Islet of Langerhans (tissue), 1 donor: ENCODE measurements at regions not wholly inside any gene's neighbourhood (a gene's known extent, or its start where the extent isn't known, plus 50 kb on each side); places are given as distances from the start of the nearest gene placed in this dataset.

Experiments
- FAIRE-seq: peaks from one replicate; lab custom pipeline; 2011; peaks lifted over from hg19 to GRCh38; lab: Jason Lieb, UNC

GRCh38 chr13:74000876-74001275 is 133.3 kb downstream of the KLF12 start:
- FAIRE-seq: no peak

- no peak for FAIRE-seq
Observed at GRCh38 chr13:73998631-73999030, 135.6 kb downstream of the KLF12 start.

- FAIRE-seq: no peak
Observed at GRCh38 chr13:73997964-73998363, 136.2 kb downstream of the KLF12 start.

GRCh38 chr13:73996569-73996968 is 137.6 kb downstream of the KLF12 start:
- no peak for FAIRE-seq

- no peak for FAIRE-seq
Observed at GRCh38 chr13:73995736-73996135, 138.5 kb downstream of the KLF12 start.

GRCh38 chr13:73993661-73994060 is 140.5 kb downstream of the KLF12 start:
- FAIRE-seq: no peak

GRCh38 chr13:73991884-73992283 is 142.3 kb downstream of the KLF12 start:
- no peak for FAIRE-seq

GRCh38 chr13:73991384-73991783 is 142.8 kb downstream of the KLF12 start:
- FAIRE-seq: no peak

- FAIRE-seq: no peak
Observed at GRCh38 chr13:73989244-73989843, 144.9 kb downstream of the KLF12 start.

GRCh38 chr13:73988461-73988860 is 145.7 kb downstream of the KLF12 start:
- FAIRE-seq: no peak

GRCh38 chr13:73987618-73988017 is 146.6 kb downstream of the KLF12 start:
- no peak for FAIRE-seq

GRCh38 chr13:73985783-73986182 is 148.4 kb downstream of the KLF12 start:
- FAIRE-seq: no peak

- FAIRE-seq: no peak
Observed at GRCh38 chr13:73984949-73985691, 149.1 kb downstream of the KLF12 start.

- FAIRE-seq: no peak
Observed at GRCh38 chr13:73984201-73984600, 150.0 kb downstream of the KLF12 start.

GRCh38 chr13:73983109-73983508 is 151.1 kb downstream of the KLF12 start:
- FAIRE-seq: no peak

- no peak for FAIRE-seq
Observed at GRCh38 chr13:73981595-73981994, 152.6 kb downstream of the KLF12 start.

GRCh38 chr13:73975767-73976166 is 158.4 kb downstream of the KLF12 start:
- FAIRE-seq: no peak

GRCh38 chr13:73974051-73974450 is 160.2 kb downstream of the KLF12 start:
- FAIRE-seq: no peak

- no peak for FAIRE-seq
Observed at GRCh38 chr13:73973156-73973555, 161.0 kb downstream of the KLF12 start.

- FAIRE-seq: no peak
Observed at GRCh38 chr13:73972545-73972944, 161.7 kb downstream of the KLF12 start.

GRCh38 chr13:73971481-73971880 is 162.7 kb downstream of the KLF12 start:
- FAIRE-seq: no peak

- FAIRE-seq: no peak
Observed at GRCh38 chr13:73970421-73971055, 163.7 kb downstream of the KLF12 start.

GRCh38 chr13:73967397-73968165 is 166.6 kb downstream of the KLF12 start:
- FAIRE-seq: no peak
